Smooth muscle cell (in vitro differentiated cells): ENCODE measurements at regions not wholly inside any gene's neighbourhood (a gene's known extent, or its start where the extent isn't known, plus 50 kb on each side); places are given as distances from the start of the nearest gene placed in this dataset.
"Not testable (repeated sequence)": the region's sequence is repeated elsewhere in the genome, so short reads cannot be mapped to it uniquely, and the experiment has no call there.

Experiments used
- DNase-seq: peaks from one replicate; lab custom pipeline; 2025; ENCODE audit not compliant: unreplicated experiment; lab: John Stamatoyannopoulos, UW
- H2AFZ ChIP-seq: fragments of 200-600 bp; sonication (generic); 2 replicates; pipeline ENCODE4 v1.6.0; 2016; ENCODE audit warnings: antibody characterized with exemption, low read depth, mild to moderate bottlenecking
- H3F3A ChIP-seq: fragments of 200-600 bp; sonication (generic); 2 replicates; pipeline ENCODE4 v1.6.0; 2017; ENCODE audit warnings: antibody characterized with exemption, low read depth
- H3K27ac ChIP-seq: fragments of 200-600 bp; sonication (generic); 2 replicates; pipeline ENCODE4 v1.5.1; 2016; ENCODE audit warnings: low read depth, mild to moderate bottlenecking
- H3K27me3 ChIP-seq: fragments of 200-600 bp; sonication (generic); 2 replicates; pipeline ENCODE4 v1.6.1; 2016; ENCODE audit warnings: low read depth, mild to moderate bottlenecking
- H3K36me3 ChIP-seq: fragments of 200-600 bp; sonication (generic); 2 replicates; pipeline ENCODE4 v1.5.1; 2016; ENCODE audit warnings: low read depth
- H3K4me1 ChIP-seq: fragments of 200-600 bp; sonication (generic); 2 replicates; pipeline ENCODE4 v1.5.1; 2016; ENCODE audit warnings: low read depth
- H3K4me2 ChIP-seq: fragments of 200-600 bp; sonication (generic); 2 replicates; pipeline ENCODE4 v1.6.0; 2016; ENCODE audit warnings: mild to moderate bottlenecking
- H3K4me3 ChIP-seq: fragments of 200-600 bp; sonication (generic); 2 replicates; pipeline ENCODE4 v1.5.1; 2016; ENCODE audit warnings: mild to moderate bottlenecking
- H3K79me2 ChIP-seq: fragments of 200-600 bp; sonication (generic); 2 replicates; pipeline ENCODE4 v1.6.0; 2016; ENCODE audit warnings: low read depth, mild to moderate bottlenecking
- H3K9ac ChIP-seq: fragments of 200-600 bp; sonication (generic); 2 replicates; pipeline ENCODE4 v1.6.0; 2016; ENCODE audit warnings: low read depth
- H3K9me3 ChIP-seq: fragments of 200-600 bp; sonication (generic); replicated peaks from 2 replicates; pipeline ENCODE4 v1.5.1; 2016; ENCODE audit warnings: low read depth
- H4K20me1 ChIP-seq: fragments of 200-600 bp; sonication (generic); 2 replicates; pipeline ENCODE4 v1.6.0; 2016; ENCODE audit warnings: low read depth
- CTCF ChIP-seq: fragments of 200-600 bp; sonication (generic); IDR thresholded peaks from 2 replicates; pipeline ENCODE4 v1.5.1; 2017; ENCODE audit warnings: borderline replicate concordance, mild to moderate bottlenecking, antibody characterized with exemption; ENCODE audit not compliant: insufficient read depth, poor library complexity, severe bottlenecking
- WGBS: methylation state at CpG from one replicate; pipeline ENCODE4 v1.1.7; 2016; ENCODE audit warnings: low lambda C conversion rate; 5-methylcytosine and 5-hydroxymethylcytosine counted together

- no peak for DNase-seq
- Histone ChIP-seq H2AFZ (no peak overlapping the region), H3K27me3 (no peaks in the 10 kb centered on the region), H3K9me3 (no peaks in the 10 kb centered on the region), H3K4me1 (peaks cover 5% of the 10 kb centered on the region), H4K20me1 (no peaks in the 10 kb centered on the region), H3K9ac (no peak overlapping the region), H3K4me3 (no peak overlapping the region), H3F3A (no peaks in the 10 kb centered on the region), H3K36me3 (no peaks in the 10 kb centered on the region), H3K4me2 (no peak overlapping the region), H3K79me2 (no peaks in the 10 kb centered on the region), H3K27ac (peak overlapping the region; percentile 29)
- 98% methylated on average over 4 of the region's 4 CpGs for WGBS
- no peak for TF ChIP-seq CTCF
Measured at GRCh38 chr15:70588613-70589012, 174.7 kb downstream of the UACA start.

GRCh38 chr15:70587896-70588567 lies 175.3 kb downstream of the UACA start:
- no peak for TF ChIP-seq CTCF
- Histone ChIP-seq H3K27ac (no peak overlapping the region), H3K79me2 (no peaks in the 10 kb centered on the region), H3K36me3 (no peaks in the 10 kb centered on the region), H3K4me1 (peaks cover 5% of the 10 kb centered on the region), H3K9me3 (no peaks in the 10 kb centered on the region), H2AFZ (no peak overlapping the region), H3K9ac (no peak overlapping the region), H3F3A (no peaks in the 10 kb centered on the region), H3K4me3 (no peak overlapping the region), H3K4me2 (no peak overlapping the region), H3K27me3 (no peaks in the 10 kb centered on the region), H4K20me1 (no peaks in the 10 kb centered on the region)
- WGBS, result 84% methylated on average over 10 of the region's 10 CpGs
- DNase-seq, result no peak

- not testable (repeated sequence) for H3F3A ChIP-seq, DNase-seq, H3K4me3 ChIP-seq, H3K79me2 ChIP-seq, H2AFZ ChIP-seq, H3K9ac ChIP-seq, H3K36me3 ChIP-seq, H3K4me2 ChIP-seq, H3K4me1 ChIP-seq, H3K27me3 ChIP-seq, H3K27ac ChIP-seq, H3K9me3 ChIP-seq, H4K20me1 ChIP-seq
- WGBS, result 95% methylated on average over 35 of the region's 40 CpGs
Measured at GRCh38 chr15:70587012-70587634, 176.2 kb downstream of the UACA start.

- Histone ChIP-seq H3K4me3 (no peak overlapping the region), H3K4me1 (peaks cover 5% of the 10 kb centered on the region), H3F3A (no peaks in the 10 kb centered on the region), H3K27me3 (no peaks in the 10 kb centered on the region), H2AFZ (no peak overlapping the region), H3K9me3 (no peaks in the 10 kb centered on the region), H3K36me3 (no peaks in the 10 kb centered on the region), H3K4me2 (no peak overlapping the region), H3K79me2 (no peaks in the 10 kb centered on the region), H3K27ac (no peak overlapping the region), H3K9ac (no peak overlapping the region), H4K20me1 (no peaks in the 10 kb centered on the region)
- no peak for DNase-seq
- WGBS, result 99% methylated on average over 24 of the region's 24 CpGs
- no peak for TF ChIP-seq CTCF
Measured at GRCh38 chr15:70586241-70586640, 177.1 kb downstream of the UACA start.
